Cardiac fibroblast (primary cell): ENCODE measurements at regions not wholly inside any gene's neighbourhood (a gene's known extent, or its start where the extent isn't known, plus 50 kb on each side); places are given as distances from the start of the nearest gene placed in this dataset.

Experiments
- DNase-seq, 2 donors: peaks; one replicate each; pipeline versions ENCODE4 v3.0.0 to v3.0.0-alpha.2; 2010; ENCODE audit warnings: low read depth in 2 of 2
- H3K4me3 ChIP-seq, 2 donors: replicated peaks in 1 of 2; 1 replicate in 1 of 2; 2 replicates in 1 of 2; pipeline ENCODE4 v1.5.1; 2011; ENCODE audit warnings: low read depth in 2 of 2, low read length in 2 of 2, mild to moderate bottlenecking in 2 of 2, moderate library complexity in 1 of 2
- TF ChIP-seq, protein P1 (sequence below): IDR thresholded peaks from one replicate; pipeline ENCODE4 v1.5.1; 2011; ENCODE audit warnings: low read depth, mild to moderate bottlenecking, low read length, inconsistent platforms

GRCh38 chr9:86703346-86703745, 244.0 kb downstream of the GAS1 start:
- no peak overlapping the region for H3K4me3 ChIP-seq
- TF ChIP-seq, protein P1, sequence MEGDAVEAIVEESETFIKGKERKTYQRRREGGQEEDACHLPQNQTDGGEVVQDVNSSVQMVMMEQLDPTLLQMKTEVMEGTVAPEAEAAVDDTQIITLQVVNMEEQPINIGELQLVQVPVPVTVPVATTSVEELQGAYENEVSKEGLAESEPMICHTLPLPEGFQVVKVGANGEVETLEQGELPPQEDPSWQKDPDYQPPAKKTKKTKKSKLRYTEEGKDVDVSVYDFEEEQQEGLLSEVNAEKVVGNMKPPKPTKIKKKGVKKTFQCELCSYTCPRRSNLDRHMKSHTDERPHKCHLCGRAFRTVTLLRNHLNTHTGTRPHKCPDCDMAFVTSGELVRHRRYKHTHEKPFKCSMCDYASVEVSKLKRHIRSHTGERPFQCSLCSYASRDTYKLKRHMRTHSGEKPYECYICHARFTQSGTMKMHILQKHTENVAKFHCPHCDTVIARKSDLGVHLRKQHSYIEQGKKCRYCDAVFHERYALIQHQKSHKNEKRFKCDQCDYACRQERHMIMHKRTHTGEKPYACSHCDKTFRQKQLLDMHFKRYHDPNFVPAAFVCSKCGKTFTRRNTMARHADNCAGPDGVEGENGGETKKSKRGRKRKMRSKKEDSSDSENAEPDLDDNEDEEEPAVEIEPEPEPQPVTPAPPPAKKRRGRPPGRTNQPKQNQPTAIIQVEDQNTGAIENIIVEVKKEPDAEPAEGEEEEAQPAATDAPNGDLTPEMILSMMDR: no peak
- peak; percentile 17 to 74 for DNase-seq

- DNase-seq: peak in 1 of 2 donors; percentile 87
- TF ChIP-seq, protein P1: no peak
- no peak overlapping the region for H3K4me3 ChIP-seq
Measured at GRCh38 chr9:86700629-86701028, 246.7 kb downstream of the GAS1 start.

GRCh38 chr9:86697999-86698398, 249.3 kb downstream of the GAS1 start:
- H3K4me3 ChIP-seq: no peak overlapping the region
- no peak for DNase-seq
- TF ChIP-seq, protein P1: no peak

GRCh38 chr9:86697213-86697612, 250.1 kb downstream of the GAS1 start:
- no peak overlapping the region for H3K4me3 ChIP-seq
- no peak for DNase-seq
- TF ChIP-seq, protein P1: no peak

DNA sequence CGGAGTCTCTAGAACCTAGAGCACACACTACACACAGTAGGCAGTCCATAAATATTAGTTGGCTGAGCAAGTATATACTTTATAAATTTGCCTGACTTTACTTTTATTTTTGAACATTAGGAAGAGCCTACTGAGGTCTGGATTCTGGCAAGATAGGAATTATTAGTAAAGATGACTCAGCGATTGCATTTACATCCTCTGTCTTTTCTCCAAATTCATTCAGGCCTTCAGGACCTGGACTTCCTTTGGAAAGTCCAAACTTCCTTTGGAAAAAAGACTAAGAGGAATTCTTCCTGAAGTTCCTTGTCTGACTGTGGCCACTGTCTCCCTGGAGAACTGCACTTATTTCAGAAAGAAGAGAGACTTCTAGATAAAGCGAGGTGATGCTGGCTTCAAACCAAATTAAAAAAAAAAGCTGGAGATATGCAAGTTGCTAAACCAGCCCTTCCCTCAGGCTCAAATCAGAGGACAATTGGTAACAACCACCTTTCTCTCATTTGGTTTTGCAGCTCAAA, 251.3 kb downstream of the GAS1 start:
- no peak overlapping the region for H3K4me3 ChIP-seq
- DNase-seq: peak; percentile 18 to 45
- TF ChIP-seq, protein P1: no peak

GRCh38 chr9:86690034-86690433, 257.3 kb downstream of the GAS1 start:
- no peak for DNase-seq
- TF ChIP-seq, protein P1: no peak
- no peak overlapping the region for H3K4me3 ChIP-seq

DNA sequence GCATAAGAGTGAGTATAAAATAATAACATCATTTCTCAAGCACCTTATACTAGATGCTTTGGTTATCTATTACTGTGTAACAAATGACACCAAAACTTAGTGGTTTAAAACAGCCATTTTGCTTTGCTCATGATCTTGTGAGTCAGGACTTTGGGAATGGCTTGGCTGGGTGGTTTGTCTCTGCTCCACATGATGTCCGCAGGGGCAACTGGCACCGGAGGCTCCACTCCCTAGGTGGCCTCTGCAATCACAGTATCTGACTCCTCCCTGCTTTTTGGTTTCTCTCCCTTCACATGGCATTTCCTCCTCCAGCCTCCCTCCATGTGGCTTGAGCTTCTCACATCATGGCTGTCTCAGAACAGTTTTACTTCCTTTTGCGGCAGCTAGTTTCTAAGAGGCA, 259.5 kb downstream of the GAS1 start:
- TF ChIP-seq, protein P1: no peak
- no peak overlapping the region for H3K4me3 ChIP-seq
- DNase-seq: no peak
